ENCODE measurements at regions not wholly inside any gene's neighbourhood (a gene's known extent, or its start where the extent isn't known, plus 50 kb on each side); places are given as distances from the start of the nearest gene placed in this dataset.

- H3K9me3 Mint-ChIP-seq = peaks cover 4% of the 10 kb centered on the region
- no peaks in the 10 kb centered on the region for H3K4me1 Mint-ChIP-seq (ENCODE audit: low read depth in 2 of 2)
- ATAC-seq (no peak), DNase-seq (ENCODE audit: low spot score) (no peak)
- H3K27me3 Mint-ChIP-seq = peaks cover 0 to 14% of the 10 kb centered on the region in 2 donors
- no peak overlapping the region for H3K4me3 Mint-ChIP-seq
- H3K27ac Mint-ChIP-seq = no peak overlapping the region
- H3K36me3 Mint-ChIP-seq = no peaks in the 10 kb centered on the region
These were observed 163.3 kb upstream of the FAM78B start for GRCh38 chr1:166330096-166330495.

GRCh38 chr1:166338105-166338504, 171.3 kb upstream of the FAM78B start:
- H3K4me3 Mint-ChIP-seq = no peak overlapping the region
- DNase-seq (ENCODE audit: low spot score) = no peak
- ATAC-seq = no peak

GRCh38 chr1:166340709-166341108, 173.9 kb upstream of the FAM78B start:
- Mint-ChIP-seq H3K4me3 (no peak overlapping the region), H3K36me3 (no peaks in the 10 kb centered on the region), H3K27ac (no peak overlapping the region), H3K9me3 (peaks cover 2% of the 10 kb centered on the region), H3K27me3 (peaks cover 3 to 5% of the 10 kb centered on the region in 2 donors), H3K4me1 (ENCODE audit: low read depth in 2 of 2) (no peaks in the 10 kb centered on the region)
- no peak for DNase-seq (ENCODE audit: low spot score)
- ATAC-seq = no peak

More at GRCh38 chr1:166338105-166338504, 171.3 kb upstream of the FAM78B start:
- Mint-ChIP-seq H3K4me1 (ENCODE audit: low read depth in 2 of 2) (no peaks in the 10 kb centered on the region), H3K27me3 (peaks cover 7 to 18% of the 10 kb centered on the region in 2 donors), H3K9me3 (peaks cover 3% of the 10 kb centered on the region), H3K36me3 (no peaks in the 10 kb centered on the region), H3K27ac (no peak overlapping the region)

GRCh38 chr1:166343276-166343675, 176.5 kb upstream of the FAM78B start:
- no peak for ATAC-seq
- Mint-ChIP-seq H3K27ac (no peak overlapping the region), H3K36me3 (no peaks in the 10 kb centered on the region)

GRCh38 chr1:166350490-166350889, 183.7 kb upstream of the FAM78B start:
- Mint-ChIP-seq H3K36me3 (no peaks in the 10 kb centered on the region), H3K27ac (no peak overlapping the region), H3K4me3 (no peak overlapping the region), H3K27me3 (no peaks in the 10 kb centered on the region), H3K4me1 (ENCODE audit: low read depth in 2 of 2) (no peaks in the 10 kb centered on the region), H3K9me3 (peaks cover 5% of the 10 kb centered on the region)
- ATAC-seq (no peak), DNase-seq (ENCODE audit: low spot score) (no peak)

More at GRCh38 chr1:166343276-166343675, 176.5 kb upstream of the FAM78B start:
- peaks cover 5% of the 10 kb centered on the region for H3K9me3 Mint-ChIP-seq
- no peak overlapping the region for H3K4me3 Mint-ChIP-seq
- peaks cover 0 to 3% of the 10 kb centered on the region in 2 donors for H3K27me3 Mint-ChIP-seq
- no peaks in the 10 kb centered on the region for H3K4me1 Mint-ChIP-seq (ENCODE audit: low read depth in 2 of 2)
- no peak for DNase-seq (ENCODE audit: low spot score)

- no peaks in the 10 kb centered on the region for H3K27me3 Mint-ChIP-seq
- no peaks in the 10 kb centered on the region for H3K36me3 Mint-ChIP-seq
- H3K4me3 Mint-ChIP-seq = no peak overlapping the region
These were observed 184.9 kb upstream of the FAM78B start for GRCh38 chr1:166351676-166352075.

GRCh38 chr1:166353213-166353612, 186.4 kb upstream of the FAM78B start:
- Mint-ChIP-seq H3K27ac (no peak overlapping the region), H3K9me3 (no peaks in the 10 kb centered on the region), H3K4me3 (no peak overlapping the region)

More at GRCh38 chr1:166351676-166352075, 184.9 kb upstream of the FAM78B start:
- DNase-seq (ENCODE audit: low spot score) (no peak), ATAC-seq (no peak)
- no peak overlapping the region for H3K27ac Mint-ChIP-seq
- H3K4me1 Mint-ChIP-seq (ENCODE audit: low read depth in 2 of 2) = no peaks in the 10 kb centered on the region
- H3K9me3 Mint-ChIP-seq = peaks cover 2% of the 10 kb centered on the region

GRCh38 chr1:166354406-166354805, 187.6 kb upstream of the FAM78B start:
- H3K9me3 Mint-ChIP-seq = no peaks in the 10 kb centered on the region

More at GRCh38 chr1:166353213-166353612, 186.4 kb upstream of the FAM78B start:
- Mint-ChIP-seq H3K27me3 (no peaks in the 10 kb centered on the region), H3K36me3 (no peaks in the 10 kb centered on the region), H3K4me1 (ENCODE audit: low read depth in 2 of 2) (no peaks in the 10 kb centered on the region)
- ATAC-seq = no peak
- DNase-seq (ENCODE audit: low spot score) = no peak

GRCh38 chr1:166365081-166365480, 198.3 kb upstream of the FAM78B start:
- Mint-ChIP-seq H3K36me3 (no peaks in the 10 kb centered on the region), H3K4me3 (no peak overlapping the region), H3K27ac (no peak overlapping the region), H3K9me3 (peaks cover 3% of the 10 kb centered on the region), H3K27me3 (peaks cover 1 to 22% of the 10 kb centered on the region in 2 donors), H3K4me1 (ENCODE audit: low read depth in 2 of 2) (no peaks in the 10 kb centered on the region)
- ATAC-seq (no peak), DNase-seq (ENCODE audit: low spot score) (no peak)

More at GRCh38 chr1:166354406-166354805, 187.6 kb upstream of the FAM78B start:
- H3K4me1 Mint-ChIP-seq (ENCODE audit: low read depth in 2 of 2) = no peaks in the 10 kb centered on the region
- H3K27me3 Mint-ChIP-seq = no peaks in the 10 kb centered on the region
- H3K36me3 Mint-ChIP-seq = no peaks in the 10 kb centered on the region
- no peak for ATAC-seq
- H3K4me3 Mint-ChIP-seq = no peak overlapping the region
- H3K27ac Mint-ChIP-seq = no peak overlapping the region
- DNase-seq (ENCODE audit: low spot score) = no peak

- DNase-seq (ENCODE audit: low spot score) (no peak), ATAC-seq (no peak)
- Mint-ChIP-seq H3K9me3 (peaks cover 3% of the 10 kb centered on the region), H3K27me3 (peaks cover 0 to 13% of the 10 kb centered on the region in 2 donors), H3K36me3 (no peaks in the 10 kb centered on the region), H3K4me1 (ENCODE audit: low read depth in 2 of 2) (no peaks in the 10 kb centered on the region), H3K27ac (no peak overlapping the region), H3K4me3 (no peak overlapping the region)
These were observed 201.2 kb upstream of the FAM78B start for GRCh38 chr1:166368030-166368429.

- H3K27me3 Mint-ChIP-seq = peaks cover 0 to 6% of the 10 kb centered on the region in 2 donors
- DNase-seq (ENCODE audit: low spot score) = no peak
- no peaks in the 10 kb centered on the region for H3K4me1 Mint-ChIP-seq (ENCODE audit: low read depth in 2 of 2)
- H3K4me3 Mint-ChIP-seq = no peak overlapping the region
- no peaks in the 10 kb centered on the region for H3K36me3 Mint-ChIP-seq
- no peak overlapping the region for H3K27ac Mint-ChIP-seq
- peaks cover 3% of the 10 kb centered on the region for H3K9me3 Mint-ChIP-seq
- ATAC-seq = no peak
These were observed 211.1 kb upstream of the FAM78B start for GRCh38 chr1:166377896-166378295.

GRCh38 chr1:166378805-166379204, 212.0 kb upstream of the FAM78B start:
- no peak for DNase-seq (ENCODE audit: low spot score)
- ATAC-seq = no peak
- no peaks in the 10 kb centered on the region for H3K4me1 Mint-ChIP-seq (ENCODE audit: low read depth in 2 of 2)
- H3K27ac Mint-ChIP-seq = no peak overlapping the region
- H3K27me3 Mint-ChIP-seq = peaks cover 0 to 6% of the 10 kb centered on the region in 2 donors
- no peaks in the 10 kb centered on the region for H3K36me3 Mint-ChIP-seq
- no peaks in the 10 kb centered on the region for H3K9me3 Mint-ChIP-seq
- no peak overlapping the region for H3K4me3 Mint-ChIP-seq

- Mint-ChIP-seq H3K4me1 (ENCODE audit: low read depth in 2 of 2) (no peaks in the 10 kb centered on the region), H3K36me3 (no peaks in the 10 kb centered on the region), H3K9me3 (no peaks in the 10 kb centered on the region), H3K27me3 (peaks cover 0 to 9% of the 10 kb centered on the region in 2 donors), H3K27ac (no peak overlapping the region), H3K4me3 (no peak overlapping the region)
- DNase-seq (ENCODE audit: low spot score) (no peak), ATAC-seq (no peak)
These were observed 212.6 kb upstream of the FAM78B start for GRCh38 chr1:166379447-166379846.

- Mint-ChIP-seq H3K9me3 (no peaks in the 10 kb centered on the region), H3K4me1 (ENCODE audit: low read depth in 2 of 2) (no peaks in the 10 kb centered on the region), H3K4me3 (no peak overlapping the region), H3K36me3 (no peaks in the 10 kb centered on the region), H3K27ac (no peak overlapping the region), H3K27me3 (peaks cover 10 to 14% of the 10 kb centered on the region in 2 donors)
- ATAC-seq (no peak), DNase-seq (ENCODE audit: low spot score) (no peak)
These were observed 216.3 kb upstream of the FAM78B start for GRCh38 chr1:166383137-166383536.

All from natural killer cell treated with Interleukin-12 subunit alpha and Interleukin-12 subunit beta and Interleukin-15 and Interleukin-18, amount 100 ng/mL, for 72 hours (primary cell).